Ovary (tissue), 7 donors: ENCODE measurements at regions not wholly inside any gene's neighbourhood (a gene's known extent, or its start where the extent isn't known, plus 50 kb on each side); places are given as distances from the start of the nearest gene placed in this dataset.

ENCODE experiments used
- DNase-seq, 5 donors: peaks; one replicate each; pipeline ENCODE4 v3.0.0-alpha.2; 2019 to 2020
- H3K27ac ChIP-seq, 2 donors: fragments of 200-600 bp; one replicate each; pipeline versions ENCODE4 v1.5.1 to v1.8.0; 2019 to 2022
- H3K27me3 ChIP-seq: fragments of 200-600 bp; one replicate; pipeline ENCODE4 v1.8.0; 2022
- H3K36me3 ChIP-seq: fragments of 200-600 bp; sonication (generic); one replicate; pipeline ENCODE4 v1.5.1; 2019
- H3K4me1 ChIP-seq: one replicate; pipeline ENCODE4 v1.8.1; 2013; ENCODE audit warnings: mild to moderate bottlenecking, moderate library complexity; ENCODE audit not compliant: insufficient read depth
- H3K4me3 ChIP-seq: fragments of 200-600 bp; sonication (generic); one replicate; pipeline ENCODE4 v1.5.1; 2017
- H3K9me3 ChIP-seq, 2 donors: fragments of 200-600 bp in 1 of 2; sonication (generic) in 1 of 2; one replicate each; pipeline versions ENCODE4 v1.5.1 to v1.8.1; 2013 to 2019; ENCODE audit warnings: mild to moderate bottlenecking in 1 of 2, moderate library complexity in 1 of 2
- CTCF ChIP-seq, 3 donors: fragments of 450-650 bp in 2 of 3; fragments of 200-600 bp in 1 of 3; IDR thresholded peaks; one replicate each; pipeline versions ENCODE4 v1.5.1 to v1.8.0; 2016 to 2022; ENCODE audit warnings: antibody characterized with exemption in 3 of 3, mild to moderate bottlenecking in 1 of 3
- EP300 ChIP-seq: sonication (generic); formaldehyde crosslinking; IDR thresholded peaks from one replicate; pipeline ENCODE4 v1.6.1; 2017; ENCODE audit warnings: antibody characterized with exemption
- POLR2A ChIP-seq: fragments of 450-650 bp; IDR thresholded peaks from one replicate; pipeline ENCODE4 v1.6.1; 2017; ENCODE audit warnings: antibody characterized with exemption, mild to moderate bottlenecking, moderate library complexity
- WGBS, 3 donors: extraction: QIAGEN DNeasy Blood & Tissue Kit in 1 of 3; methylation state at CpG; one replicate each; pipeline versions ENCODE4 v1.1.5 to v1.1.7; 2013 to 2017; 5-methylcytosine and 5-hydroxymethylcytosine counted together
- intact Hi-C, 4 donors: fragments of 100-400 bp; cut with DNase I; formaldehyde crosslinking; loops; one replicate each; pipeline versions ENCODE4 v1.11.0 to v1.15.1; 2022 to 2023
- donor health status: DM: no; HTN: no; CAD: no; lungs with moderate emphysema.
- donor health status: DM: no; HTN: no; CAD: no.
- donor health status: Bipolar disorder and iron deficiency.
- donor health status: DM: no; HTN: no; CAD: no.
- donor health status: DM: yes; HTN: yes; CAD: no.

GRCh38 chr20:7378864-7379605, 561.2 kb downstream of the HAO1 start:
- Histone ChIP-seq H3K4me1 (no peaks in the 10 kb centered on the region), H3K27me3 (no peaks in the 10 kb centered on the region), H3K9me3 (no peaks in the 10 kb centered on the region), H3K27ac (no peak overlapping the region), H3K4me3 (no peak overlapping the region), H3K36me3 (no peaks in the 10 kb centered on the region)
- 81 to 93% (median 90%) methylated on average over 5 of the region's 5 CpGs for WGBS, 3 donors
- intact Hi-C loops: no loop called here
- DNase-seq: no peak
- TF ChIP-seq EP300 (no peak), CTCF (IDR thresholded peaks at IDR 0.05) (no peak), POLR2A (no peak)

GRCh38 chr20:7379621-7380220, 560.5 kb downstream of the HAO1 start:
- H3K9me3 ChIP-seq: no peaks in the 10 kb centered on the region
- H3K4me3 ChIP-seq: no peak overlapping the region
- H3K27ac ChIP-seq: no peak overlapping the region
- no peaks in the 10 kb centered on the region for H3K27me3 ChIP-seq
- intact Hi-C loops: no loop called here
- 50 to 61% (median 51%) methylated on average over 8 of the region's 8 CpGs for WGBS, 3 donors
- no peaks in the 10 kb centered on the region for H3K36me3 ChIP-seq
- no peak for DNase-seq
- no peaks in the 10 kb centered on the region for H3K4me1 ChIP-seq
- TF ChIP-seq EP300 (no peak), POLR2A (no peak), CTCF (IDR thresholded peaks at IDR 0.05) (no peak)

GRCh38 chr20:7383216-7383615, 557.0 kb downstream of the HAO1 start:
- no peaks in the 10 kb centered on the region for H3K4me1 ChIP-seq
- H3K4me3 ChIP-seq: no peak overlapping the region
- no peaks in the 10 kb centered on the region for H3K9me3 ChIP-seq
- DNase-seq: no peak
- H3K36me3 ChIP-seq: no peaks in the 10 kb centered on the region
- H3K27me3 ChIP-seq: no peaks in the 10 kb centered on the region
- no peak for TF ChIP-seq CTCF (IDR thresholded peaks at IDR 0.05)
- TF ChIP-seq EP300: no peak
- no peak for TF ChIP-seq POLR2A
- no peak overlapping the region for H3K27ac ChIP-seq
- intact Hi-C loops: no loop called here

- no peak overlapping the region for H3K4me3 ChIP-seq
- intact Hi-C loops: no loop called here
- WGBS, 3 donors: 84 to 90% (median 86%) methylated on average over 3 of the region's 3 CpGs
- no peaks in the 10 kb centered on the region for H3K27me3 ChIP-seq
- H3K36me3 ChIP-seq: no peaks in the 10 kb centered on the region
- no peak for DNase-seq
- H3K27ac ChIP-seq: no peak overlapping the region
- H3K9me3 ChIP-seq: no peaks in the 10 kb centered on the region
- TF ChIP-seq EP300: no peak
- TF ChIP-seq POLR2A: no peak
- H3K4me1 ChIP-seq: no peaks in the 10 kb centered on the region
Observed at GRCh38 chr20:7387638-7388193, 552.5 kb downstream of the HAO1 start.

GRCh38 chr20:7389216-7389615, 551.0 kb downstream of the HAO1 start:
- Histone ChIP-seq H3K27ac (no peak overlapping the region), H3K4me1 (no peaks in the 10 kb centered on the region), H3K9me3 (no peaks in the 10 kb centered on the region), H3K4me3 (no peak overlapping the region), H3K36me3 (no peaks in the 10 kb centered on the region), H3K27me3 (no peaks in the 10 kb centered on the region)
- DNase-seq: no peak
- TF ChIP-seq EP300: no peak
- intact Hi-C loops: no loop called here
